GM23248 (cell line): ENCODE measurements at regions not wholly inside any gene's neighbourhood (a gene's known extent, or its start where the extent isn't known, plus 50 kb on each side); places are given as distances from the start of the nearest gene placed in this dataset.

ENCODE experiments used
- EZH2 ChIP-seq: fragments of 200-600 bp; sonication (generic); IDR thresholded peaks from 2 replicates; pipeline ENCODE4 v1.6.1; 2018; ENCODE audit warnings: antibody characterized with exemption, mild to moderate bottlenecking; ENCODE audit not compliant: insufficient read depth, poor library complexity, severe bottlenecking
- EZH2phosphoT487 ChIP-seq: fragments of 200-600 bp; sonication (generic); IDR thresholded peaks from 2 replicates; pipeline ENCODE4 v1.6.1; 2018; ENCODE audit warnings: antibody characterized with exemption, moderate library complexity, mild to moderate bottlenecking, low read depth; ENCODE audit not compliant: insufficient read depth

DNA sequence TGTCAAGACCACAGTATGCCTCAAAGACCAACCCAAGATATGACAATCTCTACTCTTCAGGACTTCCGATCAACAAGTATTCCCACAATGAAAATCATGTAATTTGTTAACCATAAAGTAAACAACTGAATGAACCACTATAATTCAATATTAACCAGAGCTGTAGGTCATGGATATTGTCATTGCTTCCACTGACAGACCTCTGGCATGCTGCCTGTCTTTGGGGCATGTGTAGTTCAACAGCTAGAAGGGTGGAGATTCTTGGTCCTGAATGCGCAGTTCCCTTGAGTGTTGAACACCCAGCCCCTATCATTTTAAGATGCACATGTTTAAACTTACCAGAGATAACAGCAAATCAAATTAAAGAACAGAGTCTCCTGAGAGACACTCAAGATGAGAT lies 283.0 kb downstream of the CEMIP2 start:
- TF ChIP-seq EZH2: no peak
- TF ChIP-seq EZH2phosphoT487: no peak
